OCI-LY7 (cell line): ENCODE measurements at regions not wholly inside any gene's neighbourhood (a gene's known extent, or its start where the extent isn't known, plus 50 kb on each side); places are given as distances from the start of the nearest gene placed in this dataset.

ENCODE experiments used
- BruUV-seq: library from RNA; stranded (reverse); fragments of 400-500 nt; replicated peaks from 2 replicates; lab custom pipeline; 2021; lab: Mats Ljungman, UMichigan
- CTCF ChIA-PET: fragments of 300-600 bp; sonication (Branson Sonifier 250); formaldehyde crosslinking; loops from one replicate; lab custom pipeline; 2022; ENCODE audit warnings: antibody characterized with exemption; ENCODE audit not compliant: unreplicated experiment; lab: Charles Lee
- POLR2A ChIA-PET: fragments of 300-600 bp; sonication (Branson Sonifier 250); formaldehyde crosslinking; loops from one replicate; lab custom pipeline; 2022; ENCODE audit warnings: antibody characterized with exemption; lab: Charles Lee
- DNase-seq: peaks from one replicate; pipeline ENCODE4 v3.0.0-alpha.2; 2015; ENCODE audit warnings: low spot score
- H2AFZ ChIP-seq: fragments of 200-600 bp; sonication (generic), shearing (Covaris generic); 2 replicates; pipeline ENCODE4 v1.6.1; 2014; ENCODE audit warnings: mild to moderate bottlenecking, antibody characterized with exemption, low read length, moderate library complexity
- H3K27ac ChIP-seq: fragments of 200-600 bp; sonication (generic); 2 replicates; pipeline ENCODE4 v1.5.1; 2014; ENCODE audit warnings: mixed run types, low read depth, mild to moderate bottlenecking, moderate library complexity, low read length, inconsistent platforms; ENCODE audit not compliant: poor library complexity, severe bottlenecking
- H3K36me3 ChIP-seq: fragments of 200-600 bp; sonication (generic); 2 replicates; pipeline ENCODE4 v1.6.1; 2014; ENCODE audit warnings: mild to moderate bottlenecking, antibody characterized with exemption, low read length, moderate library complexity, mixed read lengths; ENCODE audit not compliant: insufficient read depth
- H3K4me1 ChIP-seq: fragments of 200-600 bp; sonication (generic); 2 replicates; pipeline ENCODE4 v1.5.1; 2014; ENCODE audit warnings: mild to moderate bottlenecking, low read length; ENCODE audit not compliant: insufficient read depth, poor library complexity, severe bottlenecking
- H3K4me2 ChIP-seq: fragments of 200-600 bp; sonication (generic); 2 replicates; pipeline ENCODE4 v1.6.1; 2014; ENCODE audit warnings: mild to moderate bottlenecking, low read length
- H3K4me3 ChIP-seq: fragments of 200-600 bp; sonication (generic); 2 replicates; pipeline ENCODE4 v1.5.1; 2014; ENCODE audit warnings: mild to moderate bottlenecking, low read depth, low read length; ENCODE audit not compliant: poor library complexity, severe bottlenecking
- H3K79me2 ChIP-seq: fragments of 200-600 bp; sonication (generic); 2 replicates; pipeline ENCODE4 v1.6.1; 2016; ENCODE audit warnings: low read depth, mild to moderate bottlenecking, low read length, moderate library complexity, mixed read lengths; ENCODE audit not compliant: insufficient read depth
- H3K9me2 ChIP-seq: fragments of 200-600 bp; sonication (generic); 2 replicates; pipeline ENCODE4 v1.6.1; 2016; ENCODE audit warnings: mild to moderate bottlenecking, low read length, mixed read lengths; ENCODE audit not compliant: insufficient read depth
- H3K9me3 ChIP-seq: fragments of 200-600 bp; sonication (generic); 2 replicates; pipeline ENCODE4 v1.6.1; 2014; ENCODE audit warnings: mild to moderate bottlenecking, mixed run types, low read length, mixed read lengths
- H4K20me1 ChIP-seq: fragments of 200-600 bp; sonication (generic); 2 replicates; pipeline ENCODE4 v1.6.1; 2014; ENCODE audit warnings: mild to moderate bottlenecking, antibody characterized with exemption, low read length, moderate library complexity, mixed read lengths; ENCODE audit not compliant: insufficient read depth
- CTCF ChIP-seq: fragments of 200-600 bp; sonication (generic); conservative IDR thresholded peaks from 2 replicates; pipeline ENCODE4 v1.5.1; 2014; ENCODE audit warnings: mild to moderate bottlenecking, antibody characterized with exemption, low read length, moderate library complexity, mixed read lengths
- EZH2phosphoT487 ChIP-seq: fragments of 200-600 bp; sonication (generic); IDR thresholded peaks from 2 replicates; pipeline ENCODE4 v1.6.1; 2018; ENCODE audit warnings: low read depth, borderline replicate concordance, mild to moderate bottlenecking, mixed run types, antibody characterized with exemption, low read length, moderate library complexity, mixed read lengths
- intact Hi-C: fragments of 100-400 bp; cut with micrococcal nuclease; formaldehyde crosslinking; loops from one replicate; pipeline ENCODE4 v1.10.0; 2022; ENCODE audit not compliant: unreplicated experiment

- no peak for TF ChIP-seq EZH2phosphoT487
- peak; percentile 81 for TF ChIP-seq CTCF
- intact Hi-C loops, result no loop called here
- Histone ChIP-seq H3K4me1 (no peaks in the 10 kb centered on the region), H3K4me2 (no peak overlapping the region), H3K9me2 (no peaks in the 10 kb centered on the region), H3K79me2 (no peaks in the 10 kb centered on the region), H3K36me3 (no peaks in the 10 kb centered on the region), H3K27ac (no peak overlapping the region), H2AFZ (no peak overlapping the region), H4K20me1 (no peaks in the 10 kb centered on the region), H3K4me3 (no peak overlapping the region), H3K9me3 (no peaks in the 10 kb centered on the region)
- CTCF ChIA-PET, result no interaction called here
- BruUV-seq, result no TSS peak
- POLR2A ChIA-PET, result no interaction called here
- peak; percentile 42 for DNase-seq
Measured at GRCh38 chr2:75896779-75897366, 186.2 kb upstream of the GCFC2 start.

GRCh38 chr2:75894170-75894569 is 183.5 kb upstream of the GCFC2 start:
- BruUV-seq, result no TSS peak
- no peaks in the 10 kb centered on the region for H4K20me1 ChIP-seq
- no peaks in the 10 kb centered on the region for H3K9me2 ChIP-seq
- no peak overlapping the region for H3K4me3 ChIP-seq
- no peak overlapping the region for H2AFZ ChIP-seq
- TF ChIP-seq EZH2phosphoT487 (no peak), CTCF (no peak)
- no peak overlapping the region for H3K4me2 ChIP-seq
- H3K79me2 ChIP-seq, result no peaks in the 10 kb centered on the region
- no peak for DNase-seq
- POLR2A ChIA-PET, result no interaction called here
- CTCF ChIA-PET, result no interaction called here
- no peak overlapping the region for H3K27ac ChIP-seq
- H3K36me3 ChIP-seq, result no peaks in the 10 kb centered on the region
- no peaks in the 10 kb centered on the region for H3K9me3 ChIP-seq
- H3K4me1 ChIP-seq, result no peaks in the 10 kb centered on the region
- intact Hi-C loops, result no loop called here

GRCh38 chr2:75892490-75892889 is 181.8 kb upstream of the GCFC2 start:
- intact Hi-C loops, result no loop called here
- POLR2A ChIA-PET, result no interaction called here
- TF ChIP-seq CTCF (no peak), EZH2phosphoT487 (no peak)

More at GRCh38 chr2:75892490-75892889, 181.8 kb upstream of the GCFC2 start:
- no peaks in the 10 kb centered on the region for H3K36me3 ChIP-seq
- H3K4me1 ChIP-seq, result no peaks in the 10 kb centered on the region
- H3K4me2 ChIP-seq, result no peak overlapping the region
- DNase-seq, result no peak
- no peaks in the 10 kb centered on the region for H3K79me2 ChIP-seq
- no peaks in the 10 kb centered on the region for H4K20me1 ChIP-seq
- H3K9me3 ChIP-seq, result no peaks in the 10 kb centered on the region
- H3K4me3 ChIP-seq, result no peak overlapping the region
- H2AFZ ChIP-seq, result no peak overlapping the region
- CTCF ChIA-PET, result no interaction called here
- H3K9me2 ChIP-seq, result no peaks in the 10 kb centered on the region
- H3K27ac ChIP-seq, result no peak overlapping the region
- no TSS peak for BruUV-seq
